Lower lobe of right lung (tissue), 2 donors: ENCODE measurements at regions not wholly inside any gene's neighbourhood (a gene's known extent, or its start where the extent isn't known, plus 50 kb on each side); places are given as distances from the start of the nearest gene placed in this dataset.

Source experiments
- ATAC-seq, 2 donors: fragments of 200-7000 bp; cut with Tn5 transposase; one replicate each; pipeline ENCODE4 v1.9.1; 2020 to 2022; ENCODE audit warnings: mild to moderate bottlenecking in 2 of 2, moderate library complexity in 2 of 2
- DNase-seq: peaks from one replicate; pipeline ENCODE4 v3.0.0-alpha.2; 2020
- H3K27ac ChIP-seq: fragments of 200-600 bp; one replicate; pipeline ENCODE4 v1.8.0; 2022
- H3K27me3 ChIP-seq: fragments of 200-600 bp; one replicate; pipeline ENCODE4 v1.8.0; 2022; ENCODE audit warnings: low read depth
- H3K36me3 ChIP-seq: fragments of 200-600 bp; one replicate; pipeline ENCODE4 v1.8.0; 2022; ENCODE audit warnings: mild to moderate bottlenecking
- H3K4me1 ChIP-seq: fragments of 200-600 bp; one replicate; pipeline ENCODE4 v1.8.0; 2022
- H3K4me3 ChIP-seq: fragments of 200-600 bp; one replicate; pipeline ENCODE4 v1.8.0; 2022; ENCODE audit warnings: mild to moderate bottlenecking
- H3K9me3 ChIP-seq: fragments of 200-600 bp; one replicate; pipeline ENCODE4 v1.8.0; 2022
- intact Hi-C: fragments of 100-400 bp; cut with DNase I; formaldehyde crosslinking; loops from one replicate; pipeline ENCODE4 v1.11.0; 2022
- TF ChIP-seq, protein P1 (sequence below): fragments of 200-600 bp; IDR thresholded peaks from one replicate; pipeline ENCODE4 v1.8.0; 2022; ENCODE audit warnings: antibody characterized with exemption, mild to moderate bottlenecking
- donor health status: DM: no; HTN: yes; CAD: no; lungs with severe emphysema.

DNA sequence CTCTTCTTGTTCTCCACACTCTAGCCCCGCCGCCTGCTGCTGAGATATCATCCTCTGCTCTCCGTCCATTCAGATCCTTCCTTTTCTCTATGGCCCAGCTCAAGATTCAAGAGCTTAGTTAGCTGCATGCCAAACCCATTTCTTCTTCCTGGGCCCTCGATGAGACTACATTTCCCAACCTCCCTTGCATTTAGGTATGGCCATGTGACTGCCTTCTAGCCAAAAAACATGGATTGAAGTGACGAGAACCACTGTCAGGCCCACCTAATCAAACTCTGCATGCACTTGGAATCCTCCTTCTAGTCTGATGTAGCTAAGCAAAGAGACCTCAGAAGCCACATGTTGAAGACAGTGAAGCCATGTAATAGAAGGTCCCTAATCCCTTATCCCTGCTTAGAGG lies 308.2 kb downstream of the VPS13C start:
- Histone ChIP-seq H3K36me3 (no peaks in the 10 kb centered on the region), H3K9me3 (no peaks in the 10 kb centered on the region), H3K4me1 (no peaks in the 10 kb centered on the region), H3K27ac (no peak overlapping the region), H3K27me3 (no peaks in the 10 kb centered on the region), H3K4me3 (no peak overlapping the region)
- ATAC-seq (no peak), DNase-seq (no peak)
- intact Hi-C loops, result no loop called here
- TF ChIP-seq, protein P1, sequence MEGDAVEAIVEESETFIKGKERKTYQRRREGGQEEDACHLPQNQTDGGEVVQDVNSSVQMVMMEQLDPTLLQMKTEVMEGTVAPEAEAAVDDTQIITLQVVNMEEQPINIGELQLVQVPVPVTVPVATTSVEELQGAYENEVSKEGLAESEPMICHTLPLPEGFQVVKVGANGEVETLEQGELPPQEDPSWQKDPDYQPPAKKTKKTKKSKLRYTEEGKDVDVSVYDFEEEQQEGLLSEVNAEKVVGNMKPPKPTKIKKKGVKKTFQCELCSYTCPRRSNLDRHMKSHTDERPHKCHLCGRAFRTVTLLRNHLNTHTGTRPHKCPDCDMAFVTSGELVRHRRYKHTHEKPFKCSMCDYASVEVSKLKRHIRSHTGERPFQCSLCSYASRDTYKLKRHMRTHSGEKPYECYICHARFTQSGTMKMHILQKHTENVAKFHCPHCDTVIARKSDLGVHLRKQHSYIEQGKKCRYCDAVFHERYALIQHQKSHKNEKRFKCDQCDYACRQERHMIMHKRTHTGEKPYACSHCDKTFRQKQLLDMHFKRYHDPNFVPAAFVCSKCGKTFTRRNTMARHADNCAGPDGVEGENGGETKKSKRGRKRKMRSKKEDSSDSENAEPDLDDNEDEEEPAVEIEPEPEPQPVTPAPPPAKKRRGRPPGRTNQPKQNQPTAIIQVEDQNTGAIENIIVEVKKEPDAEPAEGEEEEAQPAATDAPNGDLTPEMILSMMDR, result no peak

DNA sequence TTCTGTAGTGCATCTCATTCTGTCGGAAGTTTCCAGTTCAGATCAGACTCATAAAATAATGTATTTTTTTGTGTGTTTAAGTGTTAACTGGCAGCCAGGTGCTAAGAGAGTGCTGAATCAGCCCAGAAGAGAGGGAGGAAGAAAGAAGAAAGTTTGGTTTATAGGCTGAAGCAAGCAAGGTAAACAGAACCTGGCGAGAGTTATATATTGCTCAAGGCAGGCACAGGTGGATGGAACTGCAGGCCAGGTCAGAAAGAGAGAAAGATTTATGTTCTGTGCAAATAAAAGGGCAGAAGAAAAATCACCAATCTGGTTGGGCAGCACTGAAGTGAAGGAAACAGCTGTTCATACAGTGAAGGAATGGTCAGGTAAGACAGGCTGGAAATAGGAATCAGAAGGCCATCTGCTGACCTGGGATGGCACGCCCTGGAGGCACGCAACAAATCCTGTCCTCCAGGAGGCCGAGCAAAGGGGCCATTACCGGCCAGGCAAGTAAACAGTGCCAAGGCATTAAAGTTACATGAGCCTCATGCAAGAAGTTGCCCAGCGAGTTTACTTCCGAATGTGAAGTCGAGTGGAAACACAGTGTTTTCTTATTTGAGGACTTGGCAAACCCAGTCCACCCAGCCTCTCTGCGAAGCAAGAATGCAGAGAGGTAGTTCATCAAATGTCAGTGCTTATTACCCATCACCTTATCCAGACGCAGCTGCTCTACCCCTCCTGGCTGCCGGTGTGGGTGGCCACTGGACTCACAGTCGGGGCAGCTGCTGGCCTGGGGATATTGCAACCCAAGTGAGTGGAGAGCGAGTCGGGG lies 309.8 kb downstream of the VPS13C start:
- Histone ChIP-seq H3K9me3 (no peaks in the 10 kb centered on the region), H3K36me3 (no peaks in the 10 kb centered on the region), H3K4me1 (no peaks in the 10 kb centered on the region), H3K27me3 (no peaks in the 10 kb centered on the region), H3K4me3 (no peak overlapping the region), H3K27ac (peak overlapping the region; percentile 5)
- intact Hi-C loops, result no loop called here
- TF ChIP-seq, protein P1, result no peak
- ATAC-seq (peak; percentile 88 to 92), DNase-seq (peak; percentile 64)

DNA sequence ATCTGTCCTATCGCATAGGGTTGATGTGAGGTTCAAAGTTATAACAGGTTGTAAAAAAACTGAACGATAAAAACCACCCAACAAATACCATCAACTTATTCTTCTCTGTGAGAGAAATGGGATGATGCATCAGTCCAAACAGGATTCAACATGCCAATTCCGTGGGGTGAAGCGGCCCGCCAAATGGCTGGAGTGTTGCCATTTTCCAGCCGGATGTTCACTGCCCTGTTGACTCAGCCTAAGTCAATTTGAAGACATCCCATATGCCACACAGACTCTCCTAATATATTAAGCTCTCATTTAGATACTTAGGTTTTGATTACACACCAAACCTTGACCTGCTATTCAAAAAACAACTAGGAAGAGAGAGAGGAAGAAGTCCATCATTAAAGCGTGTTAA lies 311.1 kb downstream of the VPS13C start:
- intact Hi-C loops, result no loop called here
- Histone ChIP-seq H3K9me3 (no peaks in the 10 kb centered on the region), H3K27ac (no peak overlapping the region), H3K4me3 (no peak overlapping the region), H3K4me1 (no peaks in the 10 kb centered on the region), H3K27me3 (no peaks in the 10 kb centered on the region), H3K36me3 (no peaks in the 10 kb centered on the region)
- TF ChIP-seq, protein P1, result no peak
- DNase-seq, result no peak
- ATAC-seq, result no peak

DNA sequence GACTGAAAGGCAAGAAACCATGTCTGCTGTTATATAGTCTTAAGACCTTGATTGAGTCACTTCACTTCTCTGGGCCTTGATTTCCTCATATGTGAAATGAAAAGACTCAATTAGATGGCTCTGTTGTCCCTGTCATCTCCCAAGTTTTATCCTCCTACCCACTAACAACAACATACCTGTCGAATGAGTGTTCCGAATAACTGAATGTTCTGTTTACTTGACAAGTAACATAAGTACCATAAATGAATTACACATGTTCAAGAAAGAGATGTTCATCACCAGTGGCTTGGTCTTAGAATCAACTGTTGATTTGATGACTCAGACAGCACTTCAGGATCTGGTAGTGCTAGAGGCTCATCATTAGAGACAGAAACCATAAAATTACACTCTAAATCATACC lies 311.7 kb downstream of the VPS13C start:
- TF ChIP-seq, protein P1, result no peak
- Histone ChIP-seq H3K4me1 (no peaks in the 10 kb centered on the region), H3K36me3 (no peaks in the 10 kb centered on the region), H3K27me3 (no peaks in the 10 kb centered on the region), H3K27ac (no peak overlapping the region), H3K4me3 (no peak overlapping the region), H3K9me3 (no peaks in the 10 kb centered on the region)
- DNase-seq (no peak), ATAC-seq (no peak)
- intact Hi-C loops, result no loop called here

DNA sequence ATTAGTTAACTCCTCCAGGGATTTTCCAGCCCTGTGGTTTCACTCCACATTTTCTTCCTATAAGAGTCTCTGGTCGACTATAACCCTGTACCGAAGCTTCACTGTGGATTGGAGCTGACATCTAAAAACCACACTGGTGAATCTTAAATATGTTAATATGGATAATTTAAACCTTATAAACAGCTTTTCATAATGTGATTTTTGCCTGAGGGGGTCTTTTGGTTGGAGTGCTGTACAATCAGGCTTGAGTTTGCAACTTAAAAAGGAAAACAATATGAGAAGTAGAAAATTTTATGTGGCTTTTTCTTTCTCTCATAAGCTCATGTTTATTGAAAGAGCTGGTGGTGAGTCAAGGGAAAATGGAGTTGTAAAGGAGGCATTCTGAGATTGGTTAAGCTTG lies 313.7 kb downstream of the VPS13C start:
- Histone ChIP-seq H3K9me3 (no peaks in the 10 kb centered on the region), H3K27ac (no peak overlapping the region), H3K27me3 (no peaks in the 10 kb centered on the region), H3K36me3 (no peaks in the 10 kb centered on the region), H3K4me3 (no peak overlapping the region), H3K4me1 (no peaks in the 10 kb centered on the region)
- no peak for DNase-seq
- intact Hi-C loops, result no loop called here
- ATAC-seq, result no peak
- TF ChIP-seq, protein P1, result no peak
